Activated B cell treated with CpG ODN at 0.5 μM for 24 hours (primary cell): ENCODE measurements at regions not wholly inside any gene's neighbourhood (a gene's known extent, or its start where the extent isn't known, plus 50 kb on each side); places are given as distances from the start of the nearest gene placed in this dataset.

Experiments used
- ATAC-seq: fragments of 200-7000 bp; cut with Tn5 transposase; one replicate; pipeline ENCODE4 v1.10.0; 2021; ENCODE audit warnings: low read depth, mild to moderate bottlenecking, moderate library complexity
- CTCF ChIA-PET: fragments of 350-600 bp; sonication (Branson Sonifier 250); formaldehyde crosslinking; loops from one replicate; lab custom pipeline; 2021; ENCODE audit warnings: antibody characterized with exemption; lab: Charles Lee
- POLR2A ChIA-PET: fragments of 350-600 bp; sonication (Branson Sonifier 250); formaldehyde crosslinking; loops from one replicate; lab custom pipeline; 2021; ENCODE audit warnings: antibody characterized with exemption; lab: Charles Lee
- DNase-seq: peaks from one replicate; pipeline ENCODE4 v3.0.0; 2022
- H3K27ac Mint-ChIP-seq: one replicate; pipeline ENCODE4 v1.8.0; 2020; ENCODE audit warnings: mixed read lengths
- H3K27me3 Mint-ChIP-seq: one replicate; pipeline ENCODE4 v1.8.0; 2021; ENCODE audit warnings: mixed read lengths
- H3K36me3 Mint-ChIP-seq: one replicate; pipeline ENCODE4 v1.8.0; 2021; ENCODE audit warnings: low read depth, mixed read lengths
- H3K4me1 Mint-ChIP-seq: one replicate; pipeline ENCODE4 v1.8.0; 2021; ENCODE audit warnings: mixed read lengths
- H3K4me3 Mint-ChIP-seq: one replicate; pipeline ENCODE4 v1.8.0; 2020; ENCODE audit warnings: mild to moderate bottlenecking, mixed read lengths
- H3K9me3 Mint-ChIP-seq: one replicate; pipeline ENCODE4 v1.8.0; 2020; ENCODE audit warnings: mixed read lengths
- intact Hi-C: fragments of 100-400 bp; cut with micrococcal nuclease; formaldehyde crosslinking; loops from one replicate; pipeline ENCODE4 v1.15.1; 2024
- TF ChIP-seq, protein P1 (sequence below): fragments of 200-600 bp; IDR thresholded peaks from one replicate; pipeline ENCODE4 v1.8.0; 2022; ENCODE audit warnings: antibody characterized with exemption, mild to moderate bottlenecking

DNA sequence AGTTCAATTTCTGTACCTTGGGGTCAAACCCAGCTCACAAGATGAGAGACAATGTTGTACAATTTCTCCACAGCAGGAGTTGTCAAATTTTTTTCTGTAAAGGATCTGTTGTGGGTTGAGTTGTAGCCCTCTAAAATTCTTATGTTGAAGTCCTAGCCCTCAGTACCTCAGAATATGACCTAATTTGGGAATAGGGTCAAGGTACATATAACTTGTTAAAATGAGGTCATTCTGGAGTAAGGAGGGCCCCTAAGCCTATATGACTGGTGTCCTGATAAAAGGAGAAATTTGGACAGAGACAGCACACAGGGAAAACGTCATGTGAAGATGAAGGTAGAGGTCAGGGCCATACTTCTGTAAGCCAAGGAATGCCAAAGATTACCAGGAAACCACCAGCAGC is 264.9 kb downstream of the TTC8 start:
- Mint-ChIP-seq H3K36me3 (no peaks in the 10 kb centered on the region), H3K4me1 (no peaks in the 10 kb centered on the region), H3K27me3 (no peaks in the 10 kb centered on the region), H3K4me3 (no peak overlapping the region), H3K27ac (no peak overlapping the region), H3K9me3 (no peaks in the 10 kb centered on the region)
- POLR2A ChIA-PET = no interaction called here
- TF ChIP-seq, protein P1, sequence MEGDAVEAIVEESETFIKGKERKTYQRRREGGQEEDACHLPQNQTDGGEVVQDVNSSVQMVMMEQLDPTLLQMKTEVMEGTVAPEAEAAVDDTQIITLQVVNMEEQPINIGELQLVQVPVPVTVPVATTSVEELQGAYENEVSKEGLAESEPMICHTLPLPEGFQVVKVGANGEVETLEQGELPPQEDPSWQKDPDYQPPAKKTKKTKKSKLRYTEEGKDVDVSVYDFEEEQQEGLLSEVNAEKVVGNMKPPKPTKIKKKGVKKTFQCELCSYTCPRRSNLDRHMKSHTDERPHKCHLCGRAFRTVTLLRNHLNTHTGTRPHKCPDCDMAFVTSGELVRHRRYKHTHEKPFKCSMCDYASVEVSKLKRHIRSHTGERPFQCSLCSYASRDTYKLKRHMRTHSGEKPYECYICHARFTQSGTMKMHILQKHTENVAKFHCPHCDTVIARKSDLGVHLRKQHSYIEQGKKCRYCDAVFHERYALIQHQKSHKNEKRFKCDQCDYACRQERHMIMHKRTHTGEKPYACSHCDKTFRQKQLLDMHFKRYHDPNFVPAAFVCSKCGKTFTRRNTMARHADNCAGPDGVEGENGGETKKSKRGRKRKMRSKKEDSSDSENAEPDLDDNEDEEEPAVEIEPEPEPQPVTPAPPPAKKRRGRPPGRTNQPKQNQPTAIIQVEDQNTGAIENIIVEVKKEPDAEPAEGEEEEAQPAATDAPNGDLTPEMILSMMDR = no peak
- CTCF ChIA-PET = no interaction called here
- DNase-seq (no peak), ATAC-seq (no peak)
- intact Hi-C loops = no loop called here

DNA sequence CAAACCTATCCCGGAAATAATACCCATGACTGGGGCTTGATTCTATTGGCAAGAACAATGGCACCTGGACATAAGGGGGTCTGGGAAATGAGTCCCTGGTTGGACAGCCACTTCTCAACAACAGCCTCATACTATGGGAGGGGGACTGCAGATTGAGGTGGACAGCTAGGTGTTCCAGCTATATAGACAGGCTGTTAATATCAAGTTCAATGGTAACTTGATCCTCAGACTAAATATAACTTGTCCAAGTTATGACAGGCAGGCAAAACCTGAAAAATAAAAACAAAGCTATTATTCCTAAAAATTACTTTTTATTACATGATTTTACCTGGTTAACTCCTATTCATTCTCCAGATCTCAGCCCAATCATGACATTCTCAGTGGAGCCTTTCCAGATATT is 267.3 kb downstream of the TTC8 start:
- ChIA-PET CTCF (no interaction called here), POLR2A (no interaction called here)

DNA sequence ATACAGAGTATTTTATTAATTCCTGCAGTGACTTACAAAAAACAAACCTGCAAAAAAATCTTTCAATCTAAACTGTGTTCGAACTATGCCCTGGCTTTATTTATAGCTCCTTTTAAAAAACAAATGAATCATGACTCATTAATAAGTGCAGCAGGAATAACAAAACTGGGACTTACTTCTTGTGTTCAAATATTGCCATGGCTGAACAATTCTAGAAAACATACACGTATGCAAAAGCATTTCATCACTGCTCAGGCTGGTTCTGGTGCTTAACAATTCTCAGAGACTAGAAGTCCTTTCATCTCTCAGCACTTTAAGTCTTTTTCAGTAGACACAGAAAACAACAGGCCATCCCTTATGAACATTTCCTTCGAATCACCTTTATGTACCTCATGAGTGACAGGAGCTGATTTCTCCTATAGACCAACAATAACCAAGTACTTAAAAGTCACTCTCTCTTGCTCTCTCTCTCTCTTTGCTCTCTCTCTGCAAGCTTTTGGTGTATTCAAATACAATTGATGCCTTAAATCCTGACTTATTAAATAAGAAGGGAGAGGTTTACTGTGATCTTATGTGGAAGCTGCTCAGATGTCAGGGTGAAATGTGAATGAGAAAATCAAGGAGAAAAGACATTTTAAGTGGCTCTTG is 268.8 kb downstream of the TTC8 start:
- CTCF ChIA-PET = no interaction called here
- intact Hi-C loops = no loop called here
- POLR2A ChIA-PET = no interaction called here
- Mint-ChIP-seq H3K4me3 (no peak overlapping the region), H3K27ac (no peak overlapping the region), H3K4me1 (no peaks in the 10 kb centered on the region), H3K36me3 (no peaks in the 10 kb centered on the region), H3K9me3 (no peaks in the 10 kb centered on the region), H3K27me3 (no peaks in the 10 kb centered on the region)
- ATAC-seq (no peak), DNase-seq (no peak)
- TF ChIP-seq, protein P1 = no peak

More for the DNA sequence above, 267.3 kb downstream of the TTC8 start:
- Mint-ChIP-seq H3K4me3 (no peak overlapping the region), H3K4me1 (no peaks in the 10 kb centered on the region), H3K27ac (no peak overlapping the region), H3K36me3 (no peaks in the 10 kb centered on the region), H3K27me3 (no peaks in the 10 kb centered on the region), H3K9me3 (no peaks in the 10 kb centered on the region)
- ATAC-seq (no peak), DNase-seq (no peak)
- intact Hi-C loops = no loop called here
- TF ChIP-seq, protein P1 = no peak

DNA sequence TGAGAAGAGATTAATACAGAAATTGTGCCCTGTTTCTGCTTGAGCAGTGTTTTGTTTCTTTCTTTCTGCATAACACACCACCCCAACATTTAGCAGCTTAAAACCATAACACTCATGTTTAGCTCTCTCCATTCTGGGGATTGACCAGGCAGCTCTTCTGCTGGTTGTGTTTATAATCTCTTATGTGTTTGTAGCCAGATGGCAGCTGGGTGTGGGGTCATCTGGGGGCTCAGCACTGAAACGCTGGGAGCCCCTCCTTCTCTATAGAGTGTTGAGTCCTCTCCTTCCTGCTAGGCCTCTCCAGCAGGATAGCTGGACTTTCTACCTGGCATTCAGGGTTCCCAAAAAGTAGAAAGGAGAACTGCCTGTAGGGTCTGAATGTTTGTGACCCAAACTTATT is 270.6 kb downstream of the TTC8 start:
- Mint-ChIP-seq H3K4me1 (no peaks in the 10 kb centered on the region), H3K4me3 (no peak overlapping the region), H3K9me3 (peaks cover 2% of the 10 kb centered on the region), H3K27ac (no peak overlapping the region), H3K27me3 (no peaks in the 10 kb centered on the region), H3K36me3 (no peaks in the 10 kb centered on the region)
- POLR2A ChIA-PET = no interaction called here
- TF ChIP-seq, protein P1 = no peak
- intact Hi-C loops = no loop called here
- no peak for DNase-seq
- no peak for ATAC-seq
- CTCF ChIA-PET = no interaction called here

DNA sequence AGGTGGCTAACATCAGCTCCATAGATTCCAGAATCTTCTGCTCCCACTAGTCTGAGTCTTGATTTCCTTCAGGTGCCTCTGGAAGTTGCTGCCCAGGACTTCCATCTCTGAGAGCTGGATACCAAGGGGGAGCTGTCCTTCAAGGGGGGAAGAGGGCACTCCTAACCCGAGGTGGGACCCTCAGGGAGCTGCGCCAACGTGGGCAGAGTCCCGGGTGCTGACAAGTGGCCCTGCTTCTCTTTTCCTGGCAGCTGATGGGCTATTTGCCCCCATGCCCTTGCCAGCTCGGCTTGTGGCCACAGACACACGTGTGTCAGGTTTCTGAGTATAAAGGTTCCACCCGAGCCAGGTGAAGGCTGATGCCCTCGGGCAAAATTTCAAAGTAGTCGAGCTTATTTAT is 272.5 kb downstream of the TTC8 start:
- Mint-ChIP-seq H3K4me1 (no peaks in the 10 kb centered on the region), H3K4me3 (no peak overlapping the region), H3K9me3 (peaks cover 5% of the 10 kb centered on the region), H3K27ac (no peak overlapping the region), H3K36me3 (no peaks in the 10 kb centered on the region), H3K27me3 (peaks cover 5% of the 10 kb centered on the region)
- ChIA-PET POLR2A (no interaction called here), CTCF (interaction anchor here (0.7 kb wide), 1 partner anchor 286 kb away, joined by 3 read pairs; no protein-coding TSS in a partner anchor)
- TF ChIP-seq, protein P1 = no peak
- DNase-seq (no peak), ATAC-seq (no peak)
- intact Hi-C loops = no loop called here
